Left lung (tissue), 4 donors: ENCODE measurements at regions not wholly inside any gene's neighbourhood (a gene's known extent, or its start where the extent isn't known, plus 50 kb on each side); places are given as distances from the start of the nearest gene placed in this dataset.

Source experiments
- ATAC-seq: fragments of 200-7000 bp; cut with Tn5 transposase; one replicate; pipeline ENCODE4 v1.9.1; 2020; ENCODE audit warnings: moderate library complexity
- DNase-seq, 4 donors: peaks; one replicate each; pipeline ENCODE4 v3.0.0-alpha.2; 2013 to 2020
- H3K27ac ChIP-seq, 2 donors: fragments of 200-600 bp; sonication (generic) in 1 of 2; one replicate each; pipeline versions ENCODE4 v1.5.0 to v1.8.0; 2020 to 2021
- H3K27me3 ChIP-seq, 2 donors: fragments of 200-600 bp; sonication (generic) in 1 of 2; one replicate each; pipeline versions ENCODE4 v1.5.0 to v1.8.0; 2020 to 2021
- H3K36me3 ChIP-seq, 2 donors: fragments of 200-600 bp; sonication (generic) in 1 of 2; one replicate each; pipeline versions ENCODE4 v1.5.0 to v1.8.0; 2020 to 2021
- H3K4me1 ChIP-seq, 2 donors: fragments of 200-600 bp; one replicate each; pipeline ENCODE4 v1.8.0; 2021
- H3K4me3 ChIP-seq, 2 donors: fragments of 200-600 bp; sonication (generic) in 1 of 2; one replicate each; pipeline versions ENCODE4 v1.5.0 to v1.8.0; 2020 to 2021; ENCODE audit warnings: mild to moderate bottlenecking in 1 of 2
- H3K9me3 ChIP-seq, 2 donors: fragments of 200-600 bp; sonication (generic) in 1 of 2; one replicate each; pipeline versions ENCODE4 v1.5.0 to v1.8.0; 2020 to 2021
- intact Hi-C, 2 donors: fragments of 100-400 bp; cut with DNase I; formaldehyde crosslinking; loops; one replicate each; pipeline versions ENCODE4 v1.11.2 to v1.14.2; 2022
- TF ChIP-seq, protein P1 (sequence below), 2 donors: fragments of 200-600 bp; sonication (generic) in 1 of 2; IDR thresholded peaks; one replicate each; pipeline versions ENCODE4 v1.5.0 to v1.8.0; 2021; ENCODE audit warnings: antibody characterized with exemption in 2 of 2
- donor health status: DM: no; HTN: yes; CAD: no.
- donor health status: DM: no; HTN: no; CAD: no.

GRCh38 chr14:45673420-45673819, 420.4 kb upstream of the MIS18BP1 start:
- Histone ChIP-seq H3K27ac (no peak overlapping the region), H3K36me3 (no peaks in the 10 kb centered on the region), H3K4me1 (no peaks in the 10 kb centered on the region), H3K27me3 (no peaks in the 10 kb centered on the region), H3K9me3 (peaks cover 0 to 7% of the 10 kb centered on the region in 2 donors), H3K4me3 (no peak overlapping the region)
- TF ChIP-seq, protein P1, sequence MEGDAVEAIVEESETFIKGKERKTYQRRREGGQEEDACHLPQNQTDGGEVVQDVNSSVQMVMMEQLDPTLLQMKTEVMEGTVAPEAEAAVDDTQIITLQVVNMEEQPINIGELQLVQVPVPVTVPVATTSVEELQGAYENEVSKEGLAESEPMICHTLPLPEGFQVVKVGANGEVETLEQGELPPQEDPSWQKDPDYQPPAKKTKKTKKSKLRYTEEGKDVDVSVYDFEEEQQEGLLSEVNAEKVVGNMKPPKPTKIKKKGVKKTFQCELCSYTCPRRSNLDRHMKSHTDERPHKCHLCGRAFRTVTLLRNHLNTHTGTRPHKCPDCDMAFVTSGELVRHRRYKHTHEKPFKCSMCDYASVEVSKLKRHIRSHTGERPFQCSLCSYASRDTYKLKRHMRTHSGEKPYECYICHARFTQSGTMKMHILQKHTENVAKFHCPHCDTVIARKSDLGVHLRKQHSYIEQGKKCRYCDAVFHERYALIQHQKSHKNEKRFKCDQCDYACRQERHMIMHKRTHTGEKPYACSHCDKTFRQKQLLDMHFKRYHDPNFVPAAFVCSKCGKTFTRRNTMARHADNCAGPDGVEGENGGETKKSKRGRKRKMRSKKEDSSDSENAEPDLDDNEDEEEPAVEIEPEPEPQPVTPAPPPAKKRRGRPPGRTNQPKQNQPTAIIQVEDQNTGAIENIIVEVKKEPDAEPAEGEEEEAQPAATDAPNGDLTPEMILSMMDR (IDR thresholded peaks at IDR 0.05) = no peak
- intact Hi-C loops = no loop called here
- ATAC-seq (no peak), DNase-seq (no peak)

GRCh38 chr14:45664668-45665356, 411.8 kb upstream of the MIS18BP1 start:
- TF ChIP-seq, protein P1 (IDR thresholded peaks at IDR 0.05) = no peak
- no peak overlapping the region for H3K4me3 ChIP-seq
- H3K27ac ChIP-seq = no peak overlapping the region
- ATAC-seq = no peak
- intact Hi-C loops = no loop called here
- DNase-seq = peak in 1 of 4 donors; percentile 8
- no peaks in the 10 kb centered on the region for H3K4me1 ChIP-seq
- no peaks in the 10 kb centered on the region for H3K27me3 ChIP-seq
- H3K36me3 ChIP-seq = no peaks in the 10 kb centered on the region
- H3K9me3 ChIP-seq = peaks cover 0 to 36% of the 10 kb centered on the region in 2 donors

DNA sequence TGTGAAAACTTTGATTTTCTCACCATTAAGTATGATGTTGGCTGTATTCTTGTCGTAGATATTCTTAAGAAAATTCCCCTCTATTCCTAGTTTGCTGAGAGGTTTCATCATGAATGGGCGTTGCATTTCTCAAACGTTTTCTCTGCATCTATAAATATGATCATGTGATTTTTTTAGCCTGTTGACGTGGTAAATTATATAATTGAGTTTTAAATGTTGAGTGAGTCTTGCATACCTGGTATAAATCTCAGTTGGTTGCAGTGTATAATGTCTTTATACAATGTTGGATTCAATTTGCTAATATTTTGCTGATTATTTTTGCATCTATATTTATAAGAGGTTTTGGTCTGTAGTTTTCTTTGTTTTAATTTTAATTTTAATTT, 405.9 kb upstream of the MIS18BP1 start:
- no peak overlapping the region for H3K4me3 ChIP-seq
- no peaks in the 10 kb centered on the region for H3K27me3 ChIP-seq
- intact Hi-C loops = no loop called here
- TF ChIP-seq, protein P1 (IDR thresholded peaks at IDR 0.05) = no peak
- DNase-seq (no peak), ATAC-seq (no peak)
- H3K36me3 ChIP-seq = no peaks in the 10 kb centered on the region
- H3K4me1 ChIP-seq = no peaks in the 10 kb centered on the region
- H3K9me3 ChIP-seq = peaks cover 0 to 4% of the 10 kb centered on the region in 2 donors
- no peak overlapping the region for H3K27ac ChIP-seq

- H3K9me3 ChIP-seq = peaks cover 0 to 3% of the 10 kb centered on the region in 2 donors
- no peaks in the 10 kb centered on the region for H3K4me1 ChIP-seq
- H3K27ac ChIP-seq = no peak overlapping the region
- intact Hi-C loops = no loop called here
- no peaks in the 10 kb centered on the region for H3K36me3 ChIP-seq
- TF ChIP-seq, protein P1 (IDR thresholded peaks at IDR 0.05) = no peak
- no peak for DNase-seq
- H3K27me3 ChIP-seq = no peaks in the 10 kb centered on the region
- H3K4me3 ChIP-seq = no peak overlapping the region
- ATAC-seq = no peak
These were observed 405.4 kb upstream of the MIS18BP1 start for GRCh38 chr14:45658226-45658916.

GRCh38 chr14:45651890-45652289, 398.9 kb upstream of the MIS18BP1 start:
- ATAC-seq = no peak
- H3K27me3 ChIP-seq = no peaks in the 10 kb centered on the region
- H3K27ac ChIP-seq = no peak overlapping the region
- no peak for DNase-seq
- H3K36me3 ChIP-seq = no peaks in the 10 kb centered on the region
- intact Hi-C loops = no loop called here
- no peaks in the 10 kb centered on the region for H3K9me3 ChIP-seq
- TF ChIP-seq, protein P1 (IDR thresholded peaks at IDR 0.05) = no peak
- no peak overlapping the region for H3K4me3 ChIP-seq
- H3K4me1 ChIP-seq = no peaks in the 10 kb centered on the region
